Endothelial cell (in vitro differentiated cells): ENCODE measurements at regions not wholly inside any gene's neighbourhood (a gene's known extent, or its start where the extent isn't known, plus 50 kb on each side); places are given as distances from the start of the nearest gene placed in this dataset.

Experiments used
- DNase-seq: peaks from one replicate; pipeline ENCODE4 v3.0.0; 2021; ENCODE audit warnings: low spot score
- H3K27ac Mint-ChIP-seq: one replicate; pipeline ENCODE4 v1.8.0; 2021; ENCODE audit warnings: mixed read lengths, inconsistent platforms; ENCODE audit not compliant: unreplicated experiment
- H3K27me3 Mint-ChIP-seq: one replicate; pipeline ENCODE4 v1.8.0; 2021; ENCODE audit warnings: mild to moderate bottlenecking, moderate library complexity, mixed read lengths, inconsistent platforms; ENCODE audit not compliant: unreplicated experiment
- H3K36me3 Mint-ChIP-seq: one replicate; pipeline ENCODE4 v1.8.0; 2021; ENCODE audit warnings: mild to moderate bottlenecking, low read depth, mixed read lengths, inconsistent platforms; ENCODE audit not compliant: unreplicated experiment
- H3K4me1 Mint-ChIP-seq: one replicate; pipeline ENCODE4 v1.8.0; 2021; ENCODE audit warnings: mild to moderate bottlenecking, mixed read lengths, inconsistent platforms; ENCODE audit not compliant: unreplicated experiment
- H3K4me3 Mint-ChIP-seq: one replicate; pipeline ENCODE4 v1.8.0; 2021; ENCODE audit warnings: mild to moderate bottlenecking, mixed read lengths, inconsistent platforms; ENCODE audit not compliant: unreplicated experiment
- H3K9me3 Mint-ChIP-seq: one replicate; pipeline ENCODE4 v1.8.0; 2021; ENCODE audit warnings: mixed read lengths, inconsistent platforms; ENCODE audit not compliant: unreplicated experiment
- CTCF ChIP-seq: fragments of 200-600 bp; sonication (generic); IDR thresholded peaks from one replicate; pipeline ENCODE4 v1.5.0; 2021; ENCODE audit warnings: antibody characterized with exemption; ENCODE audit not compliant: unreplicated experiment

GRCh38 chr14:27506272-27506671, 908.4 kb upstream of the NOVA1 start:
- Mint-ChIP-seq H3K4me1 (no peaks in the 10 kb centered on the region), H3K9me3 (no peaks in the 10 kb centered on the region), H3K27ac (no peak overlapping the region), H3K4me3 (no peak overlapping the region), H3K27me3 (peaks cover 2% of the 10 kb centered on the region), H3K36me3 (no peaks in the 10 kb centered on the region)
- no peak for TF ChIP-seq CTCF
- DNase-seq = no peak

- peak; percentile 18 for DNase-seq
- Mint-ChIP-seq H3K4me3 (no peak overlapping the region), H3K9me3 (peaks cover 4% of the 10 kb centered on the region), H3K27me3 (peaks cover 2% of the 10 kb centered on the region), H3K36me3 (no peaks in the 10 kb centered on the region), H3K27ac (no peak overlapping the region), H3K4me1 (no peaks in the 10 kb centered on the region)
- TF ChIP-seq CTCF = peak; percentile 61
Measured at GRCh38 chr14:27528328-27528727, 930.5 kb upstream of the NOVA1 start.

- H3K27ac Mint-ChIP-seq = no peak overlapping the region
- peaks cover 5% of the 10 kb centered on the region for H3K9me3 Mint-ChIP-seq
Measured at GRCh38 chr14:27536748-27537147, 938.9 kb upstream of the NOVA1 start.

GRCh38 chr14:27546111-27546510, 948.3 kb upstream of the NOVA1 start:
- Mint-ChIP-seq H3K4me3 (no peak overlapping the region), H3K36me3 (peaks cover 4% of the 10 kb centered on the region), H3K9me3 (no peaks in the 10 kb centered on the region), H3K27me3 (no peaks in the 10 kb centered on the region), H3K27ac (no peak overlapping the region), H3K4me1 (no peaks in the 10 kb centered on the region)
- no peak for DNase-seq
- TF ChIP-seq CTCF = no peak

More at GRCh38 chr14:27536748-27537147, 938.9 kb upstream of the NOVA1 start:
- no peak for TF ChIP-seq CTCF
- Mint-ChIP-seq H3K4me3 (no peak overlapping the region), H3K36me3 (no peaks in the 10 kb centered on the region), H3K27me3 (peaks cover 3% of the 10 kb centered on the region), H3K4me1 (no peaks in the 10 kb centered on the region)
- no peak for DNase-seq

GRCh38 chr14:27553790-27554189, 956.0 kb upstream of the NOVA1 start:
- no peaks in the 10 kb centered on the region for H3K9me3 Mint-ChIP-seq
- no peak for TF ChIP-seq CTCF
- no peaks in the 10 kb centered on the region for H3K27me3 Mint-ChIP-seq
- no peaks in the 10 kb centered on the region for H3K36me3 Mint-ChIP-seq
- no peak overlapping the region for H3K27ac Mint-ChIP-seq
- DNase-seq = no peak
- no peak overlapping the region for H3K4me3 Mint-ChIP-seq
- no peaks in the 10 kb centered on the region for H3K4me1 Mint-ChIP-seq
